Stimulated activated CD4-positive, alpha-beta T cell treated with anti-CD3 and anti-CD28 coated beads, Interleukin-2, amount 100 ng/mL, for 4 hours (primary cell): ENCODE measurements at regions not wholly inside any gene's neighbourhood (a gene's known extent, or its start where the extent isn't known, plus 50 kb on each side); places are given as distances from the start of the nearest gene placed in this dataset.

Experiments
- DNase-seq: peaks from one replicate; pipeline ENCODE4 v3.0.0-alpha.2; 2020; ENCODE audit warnings: low read depth

- no peak for DNase-seq
Observed at GRCh38 chr1:59025898-59026426, 242.1 kb upstream of the JUN start.

DNA sequence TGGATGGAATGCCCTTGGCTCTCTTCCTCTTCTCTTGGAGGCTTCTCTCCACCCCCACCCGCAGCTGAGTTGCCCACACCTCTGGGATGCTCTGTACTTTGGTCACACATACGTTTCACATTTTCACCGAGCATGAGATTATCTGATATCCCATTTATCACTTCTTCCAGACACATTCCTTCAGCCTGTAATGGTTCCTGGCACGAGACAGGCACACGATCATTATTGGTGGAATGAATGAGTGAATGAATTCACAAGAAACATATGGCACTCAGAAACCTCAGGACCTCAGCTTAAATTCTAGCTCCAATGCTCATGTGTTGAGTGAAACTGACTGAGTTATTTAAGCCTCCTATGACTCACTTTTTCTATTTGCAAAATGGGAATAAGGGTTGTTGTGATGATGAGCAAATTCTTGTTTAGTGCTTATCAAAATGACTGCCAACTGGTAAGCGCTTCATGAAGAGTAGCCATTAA, 242.7 kb upstream of the JUN start:
- DNase-seq: no peak

DNA sequence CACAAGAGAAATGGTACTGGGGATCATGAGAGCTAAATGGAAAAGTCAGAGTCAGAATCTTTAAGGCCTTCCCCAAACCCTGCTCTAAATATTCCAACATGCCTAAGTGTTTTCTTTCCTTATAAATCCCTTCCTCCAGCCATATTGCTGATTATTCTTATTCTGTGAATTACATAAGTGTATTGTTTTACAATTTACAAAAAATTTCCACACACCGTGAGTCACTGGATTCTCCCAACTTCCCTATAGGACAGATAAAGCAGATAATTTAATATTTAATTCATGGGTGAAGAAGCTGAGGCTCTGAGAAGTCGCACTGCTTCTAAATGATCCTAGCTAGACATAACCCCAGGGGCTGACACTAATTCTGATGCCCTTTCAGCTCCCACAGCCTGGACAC, 243.3 kb upstream of the JUN start:
- DNase-seq: no peak

GRCh38 chr1:59028048-59028447, 244.2 kb upstream of the JUN start:
- no peak for DNase-seq

DNA sequence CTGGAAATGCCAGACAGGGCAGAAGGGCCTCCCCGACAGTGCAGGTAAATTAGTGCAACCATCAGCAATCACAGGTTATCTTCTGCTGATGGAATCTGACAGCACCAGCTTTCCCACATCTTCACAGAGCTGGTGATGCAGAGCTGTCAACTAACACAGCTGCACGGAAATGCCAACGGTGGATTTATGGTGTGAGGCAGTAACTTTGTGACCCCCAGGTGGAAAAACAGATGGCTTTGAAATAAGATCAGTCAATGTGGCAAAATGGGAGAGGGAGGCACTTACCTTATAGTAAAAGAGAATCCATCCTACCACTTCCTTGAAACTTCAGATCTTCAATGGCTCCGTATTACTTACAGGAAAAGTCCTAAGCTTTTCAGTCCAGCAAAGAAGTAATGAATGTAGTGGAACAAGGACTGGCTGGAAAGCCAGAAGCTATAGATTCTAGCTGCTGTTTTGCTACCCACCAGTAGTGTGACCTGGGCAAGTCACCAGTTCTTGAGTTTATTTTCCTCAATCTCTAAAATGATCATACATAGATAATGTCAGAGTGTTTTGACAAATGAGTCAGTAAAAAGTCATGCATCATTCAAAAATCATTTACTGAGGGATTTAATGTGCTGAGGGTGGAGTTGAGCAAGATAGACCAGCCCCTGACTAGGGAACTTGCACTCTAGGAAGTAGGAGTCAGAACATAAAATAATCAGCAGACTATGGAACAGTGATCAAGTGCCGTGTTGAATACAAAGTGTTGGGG, 245.7 kb upstream of the JUN start:
- DNase-seq: no peak

DNA sequence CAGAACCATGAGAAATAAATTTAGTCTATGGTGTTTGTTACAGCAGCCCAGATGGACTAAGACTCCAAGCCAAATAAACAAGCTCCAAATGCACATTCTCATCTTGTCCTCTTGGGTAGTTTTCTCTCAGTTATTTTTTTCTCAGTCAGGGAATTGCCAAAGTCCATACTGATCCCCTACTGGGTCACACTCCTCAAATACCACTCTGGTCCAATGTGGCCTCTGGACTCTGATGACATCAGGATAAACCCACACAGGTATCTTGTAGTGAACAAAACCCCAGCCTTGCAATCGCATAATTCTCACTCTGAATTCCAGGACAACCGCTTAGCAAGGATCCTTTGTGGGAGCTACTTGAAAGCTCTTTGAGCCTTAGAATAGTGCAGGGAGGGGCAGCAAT, 248.4 kb upstream of the JUN start:
- DNase-seq: no peak

- DNase-seq: no peak
Observed at GRCh38 chr1:59033761-59034160, 249.9 kb upstream of the JUN start.

DNA sequence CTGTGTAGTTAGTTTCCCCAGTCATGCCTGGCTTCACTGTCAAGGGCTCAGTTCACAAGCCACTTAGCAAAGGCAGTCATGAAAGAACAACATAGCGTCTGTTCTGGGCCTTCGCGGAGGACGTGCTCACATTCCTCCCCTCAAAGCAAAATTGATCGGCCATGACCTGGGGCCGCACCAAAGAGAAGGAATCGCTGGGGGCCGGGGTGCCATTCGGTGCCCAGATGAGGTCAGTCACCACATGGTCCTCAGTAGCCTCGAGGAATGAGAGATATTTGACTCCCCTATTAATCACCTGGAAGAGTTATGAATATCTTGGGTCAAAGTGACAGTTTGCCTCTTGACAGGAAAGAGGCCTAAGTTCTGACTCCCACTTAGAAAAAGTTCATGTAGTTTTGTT, 251.1 kb upstream of the JUN start:
- no peak for DNase-seq

- DNase-seq: no peak
Observed at GRCh38 chr1:59039551-59039950, 255.7 kb upstream of the JUN start.

DNA sequence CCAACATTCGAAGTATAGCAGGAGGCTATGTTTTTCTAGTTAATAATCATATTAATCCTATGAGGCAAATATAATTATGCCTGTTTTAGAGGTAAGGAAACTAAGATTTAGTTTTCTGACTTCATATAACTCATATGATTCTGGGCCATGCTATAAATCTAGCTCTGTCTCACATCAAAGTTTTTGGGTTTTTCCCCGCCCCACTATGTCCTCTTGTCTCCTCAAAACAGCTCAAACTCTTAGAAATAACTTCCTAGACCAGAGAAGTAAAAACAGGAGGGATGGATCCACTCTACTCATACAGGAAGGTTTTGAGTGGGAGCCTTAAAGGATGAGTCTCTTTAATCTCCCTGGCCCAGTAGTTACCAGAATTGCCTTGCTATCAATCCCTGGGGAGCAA, 256.4 kb upstream of the FGGY start:
- DNase-seq: no peak

- no peak for DNase-seq
Observed at GRCh38 chr1:59041646-59042277, 255.1 kb upstream of the FGGY start.

DNA sequence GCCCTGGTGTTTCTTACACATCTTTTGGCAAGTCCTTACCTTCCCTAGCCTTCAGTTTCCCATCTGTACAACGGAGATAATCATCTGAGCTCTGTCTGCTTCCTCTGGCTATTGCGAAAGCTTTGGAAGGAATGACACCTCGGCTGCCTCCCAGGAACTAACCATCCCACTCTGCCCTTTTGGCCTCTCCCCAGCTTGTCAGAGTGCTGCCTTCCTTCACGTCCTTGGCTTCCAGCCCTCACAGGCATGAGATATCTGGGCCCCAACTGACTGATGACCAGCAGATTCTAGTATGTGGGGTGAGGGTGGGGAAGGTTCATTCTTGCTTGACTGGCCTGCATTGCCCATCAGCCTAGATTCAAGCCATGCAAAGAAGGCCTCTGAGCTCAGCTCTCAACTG, 253.1 kb upstream of the FGGY start:
- DNase-seq: no peak

DNA sequence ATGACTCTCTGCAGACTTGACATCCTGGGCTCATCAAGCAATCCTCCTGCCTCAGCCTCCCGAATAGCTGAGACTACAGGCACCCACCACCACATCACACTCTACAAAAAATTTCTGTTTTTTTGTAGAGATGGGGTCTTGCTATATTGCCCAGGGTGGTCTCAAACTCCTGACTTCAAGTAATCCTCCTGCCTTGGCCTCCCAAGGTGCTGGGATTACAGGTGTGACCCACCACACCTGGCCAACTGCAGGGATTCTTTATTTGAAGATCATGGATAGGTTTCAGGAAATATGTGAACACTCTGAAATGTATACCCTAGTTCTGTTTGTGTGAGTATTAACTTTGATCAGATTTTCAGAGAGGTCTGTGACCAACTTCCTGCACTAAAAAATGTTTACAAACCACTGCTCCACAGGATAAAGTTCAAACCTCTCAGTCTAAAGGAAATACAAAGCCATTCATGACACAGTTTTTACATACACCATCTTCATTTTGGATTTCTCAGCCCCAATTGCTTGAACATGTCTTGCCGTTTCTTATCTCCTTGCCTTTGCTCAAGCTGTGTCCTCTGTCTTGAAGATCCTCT, 252.3 kb upstream of the FGGY start:
- no peak for DNase-seq

DNA sequence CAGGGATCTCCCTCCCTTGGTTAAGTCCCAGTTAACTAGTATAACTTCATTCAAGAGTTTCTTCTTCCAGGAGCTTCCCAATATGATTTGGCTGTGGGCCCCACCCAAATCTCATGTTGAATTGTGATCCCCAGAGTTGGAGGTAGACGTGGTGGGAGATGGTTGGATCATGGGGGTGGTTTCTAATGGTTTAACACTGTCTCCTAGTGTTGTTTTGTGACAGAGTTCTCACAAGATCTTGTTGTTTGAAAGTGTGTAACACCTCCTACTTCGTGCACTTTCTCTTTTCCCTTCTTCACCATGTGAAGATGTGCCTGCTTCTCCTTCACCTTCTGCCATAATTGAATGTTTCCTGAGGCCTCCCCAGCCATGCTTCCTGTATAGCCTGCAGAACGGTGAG, 251.8 kb upstream of the FGGY start:
- DNase-seq: no peak

DNA sequence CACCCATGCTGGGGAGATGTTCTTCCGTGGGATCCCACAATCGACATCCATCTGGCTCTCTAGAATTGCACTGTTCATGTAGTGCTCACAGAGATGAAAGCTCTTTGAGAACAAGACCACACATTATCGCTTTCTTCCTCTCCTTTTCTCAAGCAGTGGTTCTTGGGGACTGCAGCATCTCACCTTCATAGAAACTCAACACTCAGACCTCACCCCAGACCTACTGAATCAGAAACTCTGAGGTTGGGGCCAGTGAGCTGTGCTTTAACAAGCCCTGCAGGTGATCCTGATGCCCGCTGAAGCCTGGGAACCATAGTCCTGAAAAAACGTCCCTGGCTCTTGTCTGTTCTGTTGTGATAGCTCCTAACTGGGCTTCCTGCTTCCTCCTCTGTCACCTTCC, 251.3 kb upstream of the FGGY start:
- no peak for DNase-seq

- no peak for DNase-seq
Observed at GRCh38 chr1:59046134-59046533, 250.8 kb upstream of the FGGY start.

GRCh38 chr1:59046730-59047157, 250.2 kb upstream of the FGGY start:
- peak; percentile 7 for DNase-seq

GRCh38 chr1:59051007-59051406, 245.9 kb upstream of the FGGY start:
- DNase-seq: no peak

DNA sequence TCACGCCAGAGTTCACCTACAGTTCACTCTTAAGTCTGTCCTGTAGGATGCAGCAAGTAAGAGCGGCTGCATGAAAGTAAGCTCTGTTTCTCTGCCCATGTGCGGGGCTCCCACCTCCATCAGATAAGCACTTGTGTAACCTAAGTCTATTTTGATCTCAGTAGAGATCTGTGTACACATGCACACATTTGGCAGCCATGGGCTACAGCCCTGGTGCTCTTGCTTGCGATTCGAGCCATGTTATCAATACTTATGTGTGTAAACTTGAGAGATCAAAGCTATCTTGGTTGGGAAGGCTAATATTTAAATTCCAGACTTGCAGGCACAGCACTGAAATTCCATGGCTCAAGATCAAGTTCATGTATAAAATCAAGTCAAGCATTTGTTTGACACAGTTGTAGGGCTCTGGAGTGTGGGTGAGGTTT, 244.7 kb upstream of the FGGY start:
- no peak for DNase-seq

GRCh38 chr1:59054172-59054571, 242.7 kb upstream of the FGGY start:
- DNase-seq: no peak

DNA sequence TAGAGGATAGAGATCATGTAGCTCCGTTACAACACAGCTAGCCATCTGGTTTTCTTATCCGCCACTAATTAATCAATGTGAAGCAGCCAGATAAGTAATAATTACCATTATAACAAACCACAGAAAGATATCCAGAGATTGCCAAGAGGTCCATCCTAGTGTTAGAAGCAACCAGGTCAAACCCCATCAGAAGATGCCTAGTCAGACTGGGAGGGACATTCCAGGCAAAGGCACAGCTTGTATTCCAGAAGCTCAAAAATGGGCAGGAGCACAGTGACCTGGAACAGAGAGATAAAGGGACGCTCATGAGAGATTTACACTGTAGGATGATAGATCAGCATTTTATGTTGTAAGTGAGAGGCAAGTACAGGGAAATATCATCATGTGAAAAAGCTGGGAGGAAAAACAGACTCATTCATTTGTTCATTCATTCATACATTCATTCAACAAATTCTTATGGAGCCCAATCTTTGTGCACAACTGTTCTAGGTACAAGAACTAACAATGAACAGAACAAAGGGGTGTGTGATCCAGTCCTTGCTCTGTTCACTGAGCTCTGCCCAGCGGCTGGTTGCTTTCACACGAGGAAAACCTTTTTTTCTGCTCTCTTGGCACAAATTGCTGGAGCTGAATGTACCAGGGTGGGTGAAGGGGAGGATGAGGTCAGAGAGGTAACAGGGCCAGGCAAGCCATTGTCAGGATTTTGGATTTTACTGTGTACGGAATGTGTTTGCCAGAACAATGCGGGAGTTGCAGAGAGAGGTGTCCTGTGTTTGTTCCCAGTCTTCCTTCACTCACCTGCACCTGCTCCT, 240.8 kb upstream of the FGGY start:
- DNase-seq: no peak

GRCh38 chr1:59057211-59057694, 239.6 kb upstream of the FGGY start:
- DNase-seq: no peak
